Esophagus squamous epithelium (tissue), 4 donors: ENCODE measurements at regions not wholly inside any gene's neighbourhood (a gene's known extent, or its start where the extent isn't known, plus 50 kb on each side); places are given as distances from the start of the nearest gene placed in this dataset.

ENCODE experiments used
- CTCF ChIP-seq, 6 experiments: fragments of 450-650 bp in 4 of 6; fragments of 200-600 bp in 2 of 6; sonication (generic) in 2 of 6; IDR thresholded peaks; one replicate each; pipeline ENCODE4 v1.5.1; 2016 to 2019; ENCODE audit warnings: antibody characterized with exemption in 6 of 6, mild to moderate bottlenecking in 4 of 6, moderate library complexity in 4 of 6
- POLR2A ChIP-seq, 4 donors: fragments of 450-650 bp; IDR thresholded peaks; one replicate each; pipeline ENCODE4 v1.6.1; 2017; ENCODE audit warnings: antibody characterized with exemption in 4 of 4, mild to moderate bottlenecking in 4 of 4, moderate library complexity in 3 of 4

- TF ChIP-seq CTCF (IDR thresholded peaks at IDR 0.05) = no peak
- TF ChIP-seq POLR2A (IDR thresholded peaks at IDR 0.05) = no peak
These were observed 61.4 kb upstream of the COPS8 start for GRCh38 chr2:237024255-237024654.
